ENCODE measurements at regions not wholly inside any gene's neighbourhood (a gene's known extent, or its start where the extent isn't known, plus 50 kb on each side); places are given as distances from the start of the nearest gene placed in this dataset.
A peak's percentile ranks its signal among the peaks of the same experiment; 100 is the strongest.
"Not testable (repeated sequence)": the region's sequence is repeated elsewhere in the genome, so short reads cannot be mapped to it uniquely, and the experiment has no call there.

GRCh38 chr20:53814060-53814459 is 220.4 kb upstream of the ZNF217 start:
- DNase-seq: peak; percentile 29

- no peak for DNase-seq
These were observed 220.0 kb upstream of the ZNF217 start for GRCh38 chr20:53813636-53814035.

- no peak for DNase-seq
These were observed 217.9 kb upstream of the ZNF217 start for GRCh38 chr20:53811577-53811976.

DNA sequence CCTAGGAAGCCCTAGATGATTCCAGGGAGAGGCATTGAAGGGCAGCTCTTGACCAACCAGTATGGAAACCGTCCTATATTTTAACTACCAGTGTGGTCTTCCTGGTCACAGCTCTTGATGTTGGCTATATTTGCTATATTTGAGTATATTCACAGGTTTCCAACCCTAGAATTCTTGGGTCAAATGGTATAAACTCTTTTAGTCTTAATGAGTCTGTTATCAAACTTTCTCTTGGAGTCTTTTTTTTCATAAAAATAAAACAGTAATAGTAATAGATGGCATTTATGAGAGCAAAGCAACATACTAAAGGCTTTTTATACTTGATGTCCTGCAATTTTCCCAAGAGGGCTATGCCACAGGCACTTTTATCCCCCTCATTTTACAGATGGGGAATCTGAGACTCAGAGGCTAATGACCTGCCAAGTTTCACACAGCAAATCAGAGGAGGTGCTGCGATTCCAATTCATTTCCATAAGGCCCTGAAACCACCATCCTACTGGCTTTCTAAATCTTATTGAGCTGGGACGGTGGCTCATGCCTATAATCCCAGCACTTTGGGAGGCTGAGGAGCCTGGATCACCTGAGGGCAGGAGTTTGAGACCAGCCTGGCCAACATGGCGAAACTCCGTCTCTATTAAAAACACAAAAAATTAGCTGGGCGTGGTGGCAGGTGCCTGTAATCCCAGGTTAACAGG is 217.2 kb upstream of the ZNF217 start:
- DNase-seq: no peak

DNA sequence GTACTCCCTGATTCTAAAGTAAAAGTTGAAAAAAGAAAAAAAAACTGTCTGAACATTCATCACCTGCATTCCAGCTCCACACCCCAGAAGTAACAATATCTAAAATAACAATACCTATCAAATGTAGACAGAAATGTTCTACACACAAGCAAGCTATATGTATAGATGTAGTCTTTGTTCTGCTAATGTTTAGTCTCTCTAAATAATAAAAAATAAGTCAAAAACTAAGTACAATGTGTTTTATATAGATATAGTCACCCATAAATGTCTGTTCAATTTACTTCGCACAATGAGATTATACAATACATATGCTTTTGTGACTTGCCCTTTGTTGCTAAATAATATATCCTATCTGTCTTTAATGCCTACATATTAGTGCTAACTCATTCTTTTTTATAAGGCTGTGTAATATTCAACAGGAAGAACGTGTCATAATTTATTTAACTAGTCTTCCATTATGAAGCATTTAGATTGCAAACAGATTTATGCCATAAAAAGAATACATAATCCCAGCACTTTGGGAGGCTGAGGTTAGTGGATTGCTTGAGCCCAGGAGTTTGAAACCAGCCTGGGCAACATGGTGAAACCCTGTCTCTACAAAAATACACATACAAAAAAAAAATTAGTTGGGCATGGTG is 216.2 kb upstream of the ZNF217 start:
- no peak for DNase-seq

DNA sequence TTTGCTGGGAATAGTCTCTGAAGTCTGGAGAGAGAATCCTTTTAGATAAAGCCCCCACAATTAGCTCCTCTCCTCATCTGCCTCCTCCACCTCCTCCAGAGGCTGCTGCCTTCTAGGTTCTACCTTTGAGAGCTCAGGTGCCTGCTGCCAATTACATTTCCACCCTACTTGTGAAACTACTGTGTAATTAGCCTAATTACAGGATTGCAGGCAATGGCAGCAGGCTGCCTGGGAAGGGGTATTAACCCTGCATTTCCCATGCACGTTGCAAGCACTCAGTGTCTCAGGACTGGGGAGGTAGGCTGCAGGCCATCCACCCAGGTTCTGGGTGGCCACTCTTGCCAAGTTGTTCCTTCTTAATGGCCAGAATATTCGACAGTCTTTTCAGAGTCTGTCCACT is 215.6 kb upstream of the ZNF217 start:
- no peak for DNase-seq

- DNase-seq: no peak
These were observed 215.1 kb upstream of the ZNF217 start for GRCh38 chr20:53808733-53809132.

- not testable (repeated sequence) for DNase-seq
These were observed 214.7 kb upstream of the ZNF217 start for GRCh38 chr20:53808302-53808701.

GRCh38 chr20:53806683-53807401 is 213.2 kb upstream of the ZNF217 start:
- DNase-seq: no peak

DNA sequence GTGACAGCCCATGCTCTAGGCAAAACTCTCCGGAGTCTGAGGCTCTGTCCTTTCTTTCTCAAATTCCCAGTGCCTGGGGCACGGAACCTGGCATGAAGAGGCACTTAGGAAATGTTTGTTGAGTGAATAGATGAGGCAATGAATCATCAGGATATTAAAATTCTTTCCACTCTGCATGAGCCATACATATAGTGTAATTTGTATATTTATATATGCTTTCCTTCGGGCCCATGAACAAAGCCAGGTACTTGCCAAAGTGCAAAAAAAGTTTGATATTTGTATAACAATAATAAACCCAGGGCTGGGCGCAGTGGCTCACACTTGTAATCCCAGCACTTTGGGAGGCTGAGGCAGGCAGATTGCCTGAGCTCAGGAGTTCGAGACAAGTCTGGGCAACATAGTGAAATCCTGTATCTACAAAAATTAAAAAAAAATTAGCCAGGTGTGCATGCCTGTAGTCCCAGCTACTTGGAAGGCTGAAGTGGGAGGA is 212.3 kb upstream of the ZNF217 start:
- peak; percentile 88 for DNase-seq

DNA sequence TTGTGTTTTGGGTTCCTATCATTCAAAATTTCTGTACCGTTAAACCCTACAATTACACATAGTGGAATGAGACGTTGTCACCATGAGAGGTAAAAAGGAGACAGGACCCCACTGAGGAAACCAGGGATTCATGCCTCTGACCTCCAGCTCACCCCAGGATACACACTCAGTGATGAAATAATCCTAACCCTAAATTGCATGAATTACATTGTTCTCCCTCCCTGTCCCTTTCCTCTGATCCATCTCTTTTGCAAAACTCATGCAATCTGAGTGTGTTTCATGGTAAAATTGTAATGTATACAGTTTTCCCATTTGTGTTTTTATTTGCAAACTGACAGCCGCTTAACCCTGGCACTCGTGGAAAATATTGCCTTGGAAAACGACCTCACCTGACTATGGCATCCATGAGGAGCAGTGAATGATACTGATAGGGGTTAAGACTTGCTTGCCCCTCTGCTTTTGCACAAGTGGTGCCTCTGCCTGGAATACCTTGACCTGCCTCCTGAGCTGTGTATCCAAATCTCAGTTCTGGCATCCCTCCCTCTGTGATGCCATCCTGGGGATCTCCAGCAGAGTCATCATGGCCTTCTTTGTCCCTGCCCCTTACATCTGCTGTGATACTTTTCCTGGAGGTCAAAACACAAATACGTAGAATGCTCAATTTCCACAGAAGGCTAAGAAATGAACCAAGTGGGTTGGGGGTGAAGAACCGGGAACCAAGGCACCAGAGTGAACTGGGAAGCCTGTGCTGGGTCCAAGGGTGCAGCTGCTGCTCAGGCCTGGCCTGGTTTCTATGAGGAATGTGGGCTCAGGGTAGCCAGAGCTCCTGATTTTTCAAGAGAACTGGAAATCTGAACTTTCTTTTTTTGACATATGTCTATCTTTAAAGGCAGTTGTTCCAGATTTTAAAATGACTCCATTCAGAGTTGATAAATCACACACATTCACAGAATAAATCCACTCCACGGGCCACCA is 211.6 kb upstream of the ZNF217 start:
- no peak for DNase-seq

DNA sequence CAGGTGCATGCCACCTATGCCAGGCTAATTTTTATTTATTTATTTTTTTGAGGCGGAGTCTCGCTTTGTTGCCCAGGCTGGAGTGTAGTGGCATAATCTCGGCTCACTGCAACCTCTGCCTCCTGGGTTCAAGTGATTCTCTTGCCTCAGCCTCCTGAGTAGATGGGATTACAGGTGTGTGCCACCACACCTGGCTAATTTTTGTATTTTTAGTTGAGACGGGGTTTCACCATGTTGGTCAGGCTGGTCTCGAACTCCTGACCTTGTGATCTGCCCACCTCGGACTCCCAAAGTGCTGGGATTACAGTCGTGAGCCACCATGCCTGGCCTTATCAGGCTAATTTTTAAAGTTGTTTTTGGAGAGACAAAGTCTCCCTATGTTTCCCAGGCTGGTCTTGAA is 210.7 kb upstream of the ZNF217 start:
- not testable (repeated sequence) for DNase-seq

DNA sequence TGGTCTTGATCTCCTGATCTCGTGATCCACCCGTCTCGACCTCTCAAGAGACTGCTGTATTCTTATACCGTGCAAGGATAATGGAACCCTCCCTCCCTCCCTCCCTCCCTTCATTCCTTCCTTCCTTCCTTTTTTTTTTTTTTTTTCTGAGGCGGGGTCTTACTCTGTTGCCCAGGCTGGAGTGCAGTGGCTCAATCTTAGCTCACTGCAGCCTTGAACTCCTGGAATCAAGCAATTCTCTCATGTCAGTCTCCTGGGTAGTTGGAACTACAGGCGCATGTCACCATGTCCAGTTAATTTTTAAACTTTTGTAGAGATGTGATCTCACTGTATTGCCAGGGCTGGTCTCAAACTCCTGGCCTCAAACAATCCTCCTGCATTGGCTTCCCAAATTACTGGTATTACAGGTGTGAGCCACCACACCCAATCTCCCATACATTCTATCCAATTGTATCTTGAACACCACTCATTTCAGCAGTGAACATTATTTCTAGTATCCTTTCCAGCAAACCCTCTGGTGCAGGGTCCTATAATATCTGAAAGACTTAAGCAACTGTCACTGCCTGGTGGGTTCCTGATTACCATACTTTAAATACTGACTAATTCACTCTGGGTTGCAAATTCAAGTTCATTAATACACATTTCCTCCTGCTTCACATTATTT is 210.0 kb upstream of the ZNF217 start:
- no peak for DNase-seq

DNA sequence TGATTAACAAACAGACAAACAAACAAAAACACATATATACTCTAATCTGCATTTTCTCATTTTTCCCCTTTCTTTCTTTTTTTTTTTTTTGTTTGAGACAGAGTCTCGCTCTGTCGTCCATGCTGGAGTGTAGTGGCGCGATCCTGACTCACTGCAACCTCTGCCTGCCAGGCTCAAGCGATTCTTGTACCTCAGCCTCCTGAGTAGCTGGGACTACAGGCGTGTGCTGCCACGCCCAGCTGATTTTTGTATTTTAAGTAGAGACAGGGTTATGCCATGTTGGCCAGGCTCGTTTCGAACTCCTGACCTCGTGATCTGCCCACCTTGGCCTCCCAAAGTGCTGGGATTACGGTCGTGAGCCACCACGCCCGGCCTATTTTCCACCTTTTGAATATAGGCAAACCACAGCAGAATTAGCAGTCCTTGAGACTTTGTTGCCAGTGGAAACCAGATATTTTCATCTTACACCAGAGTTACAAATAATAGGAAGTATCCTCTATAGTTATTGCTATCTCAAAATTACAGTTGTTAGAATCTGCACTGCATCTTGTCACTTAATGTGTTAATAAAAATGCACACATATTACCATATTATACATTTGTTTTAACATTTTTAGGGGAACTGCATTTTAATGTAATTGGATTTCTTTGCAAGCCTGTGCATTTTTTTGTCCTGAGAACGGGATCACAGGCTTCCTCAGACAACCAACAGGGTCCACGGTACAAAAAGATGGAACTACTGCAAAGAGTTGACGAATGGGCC is 208.2 kb upstream of the ZNF217 start:
- no peak for DNase-seq

DNA sequence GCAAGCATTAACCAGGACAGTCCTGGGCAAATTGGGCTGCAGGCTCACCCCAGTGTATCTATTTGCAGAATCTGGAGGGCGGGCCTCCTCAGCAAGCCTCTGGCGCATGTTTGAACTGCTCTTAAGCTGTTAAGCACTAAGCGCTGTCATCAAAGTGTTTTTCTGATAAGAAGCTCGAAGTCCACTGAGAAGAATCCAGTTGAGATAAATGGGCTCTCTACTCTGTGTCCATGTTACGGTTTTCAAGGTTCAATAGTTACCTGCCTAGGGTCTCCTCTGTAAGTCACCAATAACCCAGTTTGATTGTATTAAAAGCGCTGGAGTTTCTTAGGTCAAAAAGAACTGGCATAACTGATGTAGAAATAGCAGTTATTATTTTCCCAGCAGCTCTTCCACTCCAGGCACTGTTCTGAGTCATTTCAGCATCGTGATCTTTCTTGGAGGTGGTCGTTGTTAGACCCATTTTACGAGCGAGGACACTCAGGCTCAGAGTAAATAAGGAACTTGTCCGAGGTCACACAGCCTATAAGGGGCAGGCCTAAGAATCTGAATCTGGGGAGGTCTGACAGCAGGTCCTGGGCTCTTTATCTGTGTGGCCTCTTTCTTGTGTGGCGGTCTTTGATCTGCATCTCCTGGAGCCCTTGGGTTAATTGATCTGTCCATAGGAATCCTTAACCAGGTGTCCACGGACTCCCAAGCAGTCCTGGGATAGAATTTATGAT is 207.4 kb upstream of the ZNF217 start:
- no peak for DNase-seq

DNA sequence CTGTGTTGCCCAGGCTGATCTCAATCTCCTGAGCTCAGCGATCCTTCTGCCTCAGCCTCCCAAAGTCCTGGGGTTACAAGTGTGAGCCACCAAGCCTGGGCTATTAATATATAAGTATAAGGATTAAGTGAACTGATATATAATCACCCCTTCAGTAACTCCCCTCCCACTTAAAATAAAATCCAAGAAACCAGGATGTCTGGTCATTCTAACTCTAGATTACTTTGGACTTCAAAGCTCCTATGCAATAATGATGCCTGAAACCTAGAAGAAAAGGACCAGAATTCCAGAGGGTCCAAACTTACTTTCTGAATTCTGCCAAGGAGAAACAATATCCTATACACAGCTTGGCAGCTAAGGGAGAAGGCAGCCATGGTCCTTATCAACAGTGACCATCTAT is 206.8 kb upstream of the ZNF217 start:
- no peak for DNase-seq

DNA sequence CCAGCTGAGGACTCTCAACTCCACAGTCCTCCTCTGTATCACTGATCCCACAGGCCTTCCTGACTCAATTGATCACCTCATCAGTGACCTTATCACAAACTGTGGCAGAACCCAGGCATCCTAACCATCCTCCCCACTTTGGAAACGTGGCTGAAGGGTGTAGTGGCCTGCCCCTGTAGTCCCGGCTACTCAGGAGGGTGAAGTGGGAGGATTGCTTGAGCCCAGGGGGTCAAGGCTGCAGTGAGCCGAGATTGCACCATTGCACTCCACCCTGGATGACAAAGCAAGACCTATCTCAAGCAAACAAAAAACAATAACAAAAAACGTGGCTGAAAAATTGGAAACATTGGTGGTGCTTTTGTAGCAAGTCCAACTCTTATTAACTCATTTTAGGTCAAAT is 203.4 kb upstream of the ZNF217 start:
- no peak for DNase-seq

DNA sequence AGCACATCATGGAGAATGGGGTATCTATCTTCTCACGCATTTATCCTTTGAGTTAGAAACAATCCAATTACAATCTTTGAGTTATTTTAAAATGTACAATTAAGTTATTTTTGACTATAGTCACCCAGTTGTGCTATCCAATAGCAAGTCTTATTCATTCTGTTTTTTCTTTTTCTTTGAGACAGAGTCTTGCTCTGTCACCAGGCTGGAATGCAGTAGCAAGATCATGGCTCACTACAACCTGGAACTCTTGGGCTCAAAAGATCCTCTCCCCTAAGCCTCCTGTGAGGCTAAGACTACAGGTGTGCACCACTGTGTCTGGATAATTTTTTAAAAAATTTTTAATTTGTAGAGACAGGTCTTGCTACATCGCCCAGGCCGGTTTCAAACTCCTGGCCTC is 201.5 kb upstream of the ZNF217 start:
- peak; percentile 75 for DNase-seq

DNA sequence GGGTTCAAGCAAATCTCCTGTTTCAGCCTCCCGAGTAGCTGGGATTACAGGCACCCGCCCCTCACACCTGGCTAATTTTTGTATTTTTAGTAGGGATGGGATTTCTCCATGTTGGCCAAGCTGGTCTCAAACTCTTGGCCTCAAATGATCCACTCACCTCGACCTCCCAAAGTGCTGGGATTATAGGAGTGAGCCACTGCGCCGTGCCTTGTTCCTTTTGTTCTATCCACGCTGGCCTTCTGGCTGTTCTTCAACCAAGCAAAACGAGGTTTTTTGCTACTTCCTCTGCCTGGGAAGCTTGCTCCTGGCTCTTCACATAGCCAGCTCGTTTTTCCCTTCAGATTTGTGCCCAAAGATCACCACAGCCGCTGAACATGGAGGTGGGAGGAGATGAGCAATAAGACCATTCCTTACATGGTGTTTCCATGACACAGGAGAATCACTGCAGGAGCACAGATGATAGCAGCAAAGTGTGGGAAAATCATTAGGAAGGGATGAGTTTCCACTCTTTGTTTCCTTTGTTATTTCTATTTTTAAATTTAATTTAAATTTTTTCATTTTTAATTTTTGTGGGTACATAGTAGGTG is 201.0 kb upstream of the ZNF217 start:
- DNase-seq: peak; percentile 64

DNA sequence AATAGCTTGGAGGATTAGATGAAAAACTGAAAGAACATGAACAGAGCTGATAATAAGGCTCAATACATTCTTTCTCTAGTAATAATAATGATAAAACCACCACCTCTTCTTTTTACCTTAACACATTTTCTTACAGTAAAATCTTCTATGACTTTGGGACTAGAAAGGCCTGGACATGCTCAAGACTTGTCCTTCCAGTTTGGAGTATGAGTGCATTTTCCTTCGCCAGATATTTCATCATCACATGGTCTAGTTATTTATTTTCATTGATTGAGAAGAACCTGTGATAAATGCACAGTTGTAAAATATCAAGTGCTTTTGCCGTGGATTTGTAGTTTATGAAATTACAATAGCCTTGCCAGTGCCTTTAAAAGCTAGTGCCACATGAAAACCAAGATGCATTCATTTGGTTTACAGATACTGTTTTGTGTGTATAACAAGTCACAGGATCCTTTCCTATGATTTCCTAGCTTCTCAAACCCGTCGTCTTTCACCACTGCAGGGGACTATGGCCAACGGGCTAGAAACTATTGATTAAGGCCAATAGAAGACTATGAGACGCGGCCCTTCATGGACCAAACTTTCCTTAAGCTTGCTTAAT is 200.2 kb upstream of the ZNF217 start:
- no peak for DNase-seq

All from fibroblast of skin of right biceps (primary cell).